WTC11 (cell line): ENCODE measurements at regions not wholly inside any gene's neighbourhood (a gene's known extent, or its start where the extent isn't known, plus 50 kb on each side); places are given as distances from the start of the nearest gene placed in this dataset.

Experiments used
- NFYB ChIP-seq: sonication (generic); formaldehyde crosslinking; conservative IDR thresholded peaks from 2 replicates; pipeline ENCODE4 v1.8.0; 2022; ENCODE audit warnings: low read depth, missing genetic modification reagents
- TF ChIP-seq, protein P1 (sequence below): fragments of 250-450 bp; sonication (Bioruptor Pico); IDR thresholded peaks from 2 replicates; pipeline ENCODE4 v1.8.0; 2021; ENCODE audit warnings: mild to moderate bottlenecking
- TF ChIP-seq, protein P2 (sequence below): sonication (generic); formaldehyde crosslinking; conservative IDR thresholded peaks from 2 replicates; pipeline ENCODE4 v1.8.1; 2023; ENCODE audit warnings: mild to moderate bottlenecking, low read depth, missing genetic modification reagents, moderate library complexity

DNA sequence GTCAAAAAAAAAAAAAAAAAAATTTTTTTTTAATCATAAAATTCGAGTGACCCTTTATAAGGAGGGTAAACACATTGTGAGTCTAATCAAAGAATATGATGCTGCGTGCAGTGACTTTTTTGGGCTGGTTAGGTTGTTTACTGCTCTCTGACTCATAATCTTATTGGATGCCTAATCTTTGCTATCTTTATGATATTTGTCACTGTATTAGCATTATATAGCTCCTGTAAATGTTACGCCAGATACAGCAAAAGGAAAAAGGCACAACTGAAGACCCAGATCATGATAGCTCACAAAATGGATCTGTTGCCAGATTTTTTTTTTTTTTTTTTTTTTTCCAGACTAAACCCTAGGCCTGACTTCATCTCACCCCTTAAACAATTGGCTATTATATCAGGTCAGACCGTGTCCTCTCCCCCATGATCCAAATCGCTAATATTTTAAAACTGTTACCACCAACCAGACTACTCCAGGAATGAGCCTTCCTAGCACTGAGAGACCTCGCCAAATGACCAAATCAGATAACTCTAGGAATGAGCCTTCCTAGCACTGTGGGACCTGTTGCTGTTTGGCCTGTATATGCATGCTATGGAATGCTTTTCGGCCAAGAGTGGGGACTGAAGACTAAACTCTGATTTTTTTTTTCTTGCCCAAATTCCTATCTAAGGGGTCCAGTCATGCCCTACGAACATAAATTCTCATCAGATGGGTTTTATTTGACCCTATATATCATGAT lies 131.7 kb upstream of the MYO10 start:
- TF ChIP-seq, protein P1, sequence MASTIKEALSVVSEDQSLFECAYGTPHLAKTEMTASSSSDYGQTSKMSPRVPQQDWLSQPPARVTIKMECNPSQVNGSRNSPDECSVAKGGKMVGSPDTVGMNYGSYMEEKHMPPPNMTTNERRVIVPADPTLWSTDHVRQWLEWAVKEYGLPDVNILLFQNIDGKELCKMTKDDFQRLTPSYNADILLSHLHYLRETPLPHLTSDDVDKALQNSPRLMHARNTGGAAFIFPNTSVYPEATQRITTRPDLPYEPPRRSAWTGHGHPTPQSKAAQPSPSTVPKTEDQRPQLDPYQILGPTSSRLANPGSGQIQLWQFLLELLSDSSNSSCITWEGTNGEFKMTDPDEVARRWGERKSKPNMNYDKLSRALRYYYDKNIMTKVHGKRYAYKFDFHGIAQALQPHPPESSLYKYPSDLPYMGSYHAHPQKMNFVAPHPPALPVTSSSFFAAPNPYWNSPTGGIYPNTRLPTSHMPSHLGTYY (CRISPR knock-in tag) = no peak
- TF ChIP-seq, protein P2, sequence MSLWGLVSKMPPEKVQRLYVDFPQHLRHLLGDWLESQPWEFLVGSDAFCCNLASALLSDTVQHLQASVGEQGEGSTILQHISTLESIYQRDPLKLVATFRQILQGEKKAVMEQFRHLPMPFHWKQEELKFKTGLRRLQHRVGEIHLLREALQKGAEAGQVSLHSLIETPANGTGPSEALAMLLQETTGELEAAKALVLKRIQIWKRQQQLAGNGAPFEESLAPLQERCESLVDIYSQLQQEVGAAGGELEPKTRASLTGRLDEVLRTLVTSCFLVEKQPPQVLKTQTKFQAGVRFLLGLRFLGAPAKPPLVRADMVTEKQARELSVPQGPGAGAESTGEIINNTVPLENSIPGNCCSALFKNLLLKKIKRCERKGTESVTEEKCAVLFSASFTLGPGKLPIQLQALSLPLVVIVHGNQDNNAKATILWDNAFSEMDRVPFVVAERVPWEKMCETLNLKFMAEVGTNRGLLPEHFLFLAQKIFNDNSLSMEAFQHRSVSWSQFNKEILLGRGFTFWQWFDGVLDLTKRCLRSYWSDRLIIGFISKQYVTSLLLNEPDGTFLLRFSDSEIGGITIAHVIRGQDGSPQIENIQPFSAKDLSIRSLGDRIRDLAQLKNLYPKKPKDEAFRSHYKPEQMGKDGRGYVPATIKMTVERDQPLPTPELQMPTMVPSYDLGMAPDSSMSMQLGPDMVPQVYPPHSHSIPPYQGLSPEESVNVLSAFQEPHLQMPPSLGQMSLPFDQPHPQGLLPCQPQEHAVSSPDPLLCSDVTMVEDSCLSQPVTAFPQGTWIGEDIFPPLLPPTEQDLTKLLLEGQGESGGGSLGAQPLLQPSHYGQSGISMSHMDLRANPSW = no peak
- no peak for TF ChIP-seq NFYB (CRISPR knock-in tag)
